SK-N-SH (cell line): ENCODE measurements at regions not wholly inside any gene's neighbourhood (a gene's known extent, or its start where the extent isn't known, plus 50 kb on each side); places are given as distances from the start of the nearest gene placed in this dataset.

Experiments
- CTCF ChIA-PET: fragments of 300-600, 350-600 bp; formaldehyde crosslinking; extraction: SDS; loops from one replicate; lab custom pipeline; 2021; lab: Yijun Ruan, JAX
- POLR2A ChIA-PET: fragments of 350-600 bp; sonication (Branson Sonifier 250); formaldehyde crosslinking; extraction: SDS; loops from one replicate; lab custom pipeline; 2020; ENCODE audit warnings: antibody characterized with exemption, inconsistent platforms; lab: Yijun Ruan, JAX
- DNase-seq: peaks from one replicate; pipeline ENCODE4 v3.0.0; 2012
- H2AFZ ChIP-seq: fragments of 200-600 bp; sonication (generic); 2 replicates; pipeline ENCODE4 v1.8.1; 2016; ENCODE audit warnings: antibody characterized with exemption, mild to moderate bottlenecking, low read depth
- H3F3A ChIP-seq: fragments of 200-600 bp; sonication (generic); replicated peaks from 2 replicates; pipeline ENCODE3; 2016; ENCODE audit warnings: antibody characterized with exemption, mild to moderate bottlenecking; ENCODE audit not compliant: insufficient read depth
- H3K27ac ChIP-seq, 2 experiments: fragments of 200-500 bp in 1 of 2; fragments of 200-600 bp in 1 of 2; sonication (Bioruptor generic) in 1 of 2; sonication (generic), shearing (Covaris generic) in 1 of 2; 2 replicates each; pipeline versions ENCODE4 v1.5.1 to v1.6.1; 2014 to 2016; ENCODE audit warnings: low read depth in 2 of 2, inconsistent platforms in 1 of 2, low read length in 1 of 2, mild to moderate bottlenecking in 1 of 2, mixed read lengths in 1 of 2
- H3K27me3 ChIP-seq: fragments of 200-600 bp; sonication (generic), shearing (Covaris generic); 2 replicates; pipeline ENCODE4 v1.6.1; 2016; ENCODE audit warnings: mixed run types; ENCODE audit not compliant: insufficient read depth
- H3K36me3 ChIP-seq, 2 experiments: fragments of 200-500 bp in 1 of 2; fragments of 200-600 bp in 1 of 2; sonication (Bioruptor generic) in 1 of 2; sonication (generic) in 1 of 2; replicated peaks in 1 of 2; 2 replicates each; pipeline versions ENCODE3 to v1.5.1; 2014 to 2016; ENCODE audit warnings: low read length in 1 of 2, mild to moderate bottlenecking in 1 of 2; ENCODE audit not compliant: insufficient read depth in 2 of 2, control insufficient read depth in 1 of 2
- H3K4me1 ChIP-seq, 2 experiments: fragments of 200-500 bp in 1 of 2; fragments of 200-600 bp in 1 of 2; sonication (Bioruptor generic) in 1 of 2; sonication (generic), shearing (Covaris generic) in 1 of 2; 2 replicates each; pipeline versions ENCODE4 v1.5.1 to v1.6.1; 2014 to 2016; ENCODE audit warnings: low read depth in 1 of 2, low read length in 1 of 2, mixed run types in 1 of 2; ENCODE audit not compliant: insufficient read depth in 2 of 2, control insufficient read depth in 1 of 2
- H3K4me2 ChIP-seq: fragments of 200-600 bp; sonication (generic), shearing (Covaris generic); 2 replicates; pipeline ENCODE4 v1.6.1; 2017; ENCODE audit warnings: mixed run types
- H3K4me3 ChIP-seq, 2 experiments: fragments of 200-500 bp in 1 of 2; fragments of 200-600 bp in 1 of 2; sonication (Bioruptor generic) in 1 of 2; sonication (generic), shearing (Covaris generic) in 1 of 2; 2 replicates each; pipeline versions ENCODE4 v1.5.1 to v1.8.1; 2014 to 2016; ENCODE audit warnings: low read depth in 2 of 2, inconsistent platforms in 1 of 2, low read length in 1 of 2, mild to moderate bottlenecking in 1 of 2, mixed read lengths in 1 of 2, moderate library complexity in 1 of 2
- H3K79me2 ChIP-seq: fragments of 200-600 bp; sonication (generic); 2 replicates; pipeline ENCODE4 v1.8.1; 2017; ENCODE audit warnings: mild to moderate bottlenecking; ENCODE audit not compliant: insufficient read depth
- H3K9ac ChIP-seq: fragments of 200-600 bp; sonication (generic); 2 replicates; pipeline ENCODE4 v1.6.1; 2017; ENCODE audit warnings: mixed run types
- H3K9me2 ChIP-seq: fragments of 200-600 bp; sonication (generic); 2 replicates; pipeline ENCODE4 v1.6.1; 2017; ENCODE audit warnings: mixed run types
- H3K9me3 ChIP-seq: fragments of 200-600 bp; sonication (generic); 2 replicates; pipeline ENCODE4 v1.6.1; 2017; ENCODE audit warnings: mixed run types, mild to moderate bottlenecking, moderate library complexity
- H4K20me1 ChIP-seq: fragments of 200-600 bp; sonication (generic); 2 replicates; pipeline ENCODE4 v1.6.1; 2017; ENCODE audit warnings: mild to moderate bottlenecking, mixed run types; ENCODE audit not compliant: insufficient read depth
- ELF1 ChIP-seq: IDR thresholded peaks from 2 replicates; pipeline ENCODE4 v1.4.0; 2012
- EZH2phosphoT487 ChIP-seq: fragments of 200-600 bp; sonication (generic); IDR thresholded peaks from 2 replicates; pipeline ENCODE4 v1.6.1; 2017; ENCODE audit warnings: low read depth, mixed run types, mild to moderate bottlenecking, antibody characterized with exemption, moderate library complexity, borderline replicate concordance
- FOSL2 ChIP-seq: IDR thresholded peaks from 2 replicates; pipeline ENCODE4 v1.4.0; 2012; ENCODE audit warnings: low read depth, mild to moderate bottlenecking, moderate library complexity, borderline replicate concordance
- GABPA ChIP-seq: IDR thresholded peaks from 2 replicates; pipeline ENCODE4 v1.4.0; 2012; ENCODE audit warnings: low read depth, mild to moderate bottlenecking
- GATA2 ChIP-seq: sonication (generic); formaldehyde crosslinking; IDR thresholded peaks from 2 replicates; pipeline ENCODE4 v1.5.0; 2020; ENCODE audit warnings: mild to moderate bottlenecking, missing genetic modification reagents
- IRF3 ChIP-seq: fragments of 150-350 bp; IDR thresholded peaks from 2 replicates; pipeline ENCODE4 v1.6.1; 2016; ENCODE audit warnings: mild to moderate bottlenecking, low read depth, low read length
- JUND ChIP-seq: IDR thresholded peaks from 2 replicates; pipeline ENCODE4 v1.4.0; 2012
- NRF1 ChIP-seq: IDR thresholded peaks from 2 replicates; pipeline ENCODE4 v1.6.1; 2012; ENCODE audit warnings: low read depth, mild to moderate bottlenecking, low read length
- PBX3 ChIP-seq: IDR thresholded peaks from 2 replicates; pipeline ENCODE4; 2012
- RAD21 ChIP-seq: IDR thresholded peaks from 2 replicates; pipeline ENCODE4 v1.6.1; 2012; ENCODE audit warnings: mild to moderate bottlenecking, low read length
- RCOR1 ChIP-seq: fragments of 150-350 bp; IDR thresholded peaks from 2 replicates; pipeline ENCODE4 v1.6.1; 2017; ENCODE audit warnings: antibody characterized with exemption, low read length
- SIN3A ChIP-seq: IDR thresholded peaks from 2 replicates; pipeline ENCODE4 v1.6.1; 2012; ENCODE audit warnings: low read depth, mild to moderate bottlenecking, low read length, moderate library complexity, borderline replicate concordance
- SMC3 ChIP-seq: IDR thresholded peaks from 2 replicates; pipeline ENCODE4 v1.6.1; 2012; ENCODE audit warnings: low read depth, low read length, improper control_type of control experiment
- WGBS: methylation state at CpG from one replicate; pipeline ENCODE4 v1.1.6; 2017; ENCODE audit warnings: low lambda C conversion rate; 5-methylcytosine and 5-hydroxymethylcytosine counted together
- TF ChIP-seq, protein P1 (sequence below): fragments of 200-600 bp; sonication (generic); IDR thresholded peaks from 2 replicates; pipeline ENCODE4 v1.6.1; 2017; ENCODE audit warnings: antibody characterized with exemption, mild to moderate bottlenecking, moderate library complexity
- TF ChIP-seq, protein P2 (sequence below): fragments of 150-350 bp; IDR thresholded peaks from 2 replicates; pipeline ENCODE4 v1.6.1; 2017; ENCODE audit warnings: antibody characterized with exemption, low read length, low read depth, borderline replicate concordance
- TF ChIP-seq, protein P3 (sequence below): IDR thresholded peaks from 2 replicates; pipeline ENCODE4 v1.4.0; 2012; ENCODE audit warnings: low read depth, borderline replicate concordance

GRCh38 chr10:8908013-8908412, 853.5 kb downstream of the GATA3 start (continued):
- no peak for TF ChIP-seq EZH2phosphoT487
- TF ChIP-seq NRF1, result no peak
- no peak for TF ChIP-seq SIN3A
- TF ChIP-seq ELF1, result no peak
- TF ChIP-seq GABPA, result no peak
- no peak for TF ChIP-seq JUND
- no peak for TF ChIP-seq RAD21
- TF ChIP-seq GATA2 (CRISPR knock-in tag), result no peak

DNA sequence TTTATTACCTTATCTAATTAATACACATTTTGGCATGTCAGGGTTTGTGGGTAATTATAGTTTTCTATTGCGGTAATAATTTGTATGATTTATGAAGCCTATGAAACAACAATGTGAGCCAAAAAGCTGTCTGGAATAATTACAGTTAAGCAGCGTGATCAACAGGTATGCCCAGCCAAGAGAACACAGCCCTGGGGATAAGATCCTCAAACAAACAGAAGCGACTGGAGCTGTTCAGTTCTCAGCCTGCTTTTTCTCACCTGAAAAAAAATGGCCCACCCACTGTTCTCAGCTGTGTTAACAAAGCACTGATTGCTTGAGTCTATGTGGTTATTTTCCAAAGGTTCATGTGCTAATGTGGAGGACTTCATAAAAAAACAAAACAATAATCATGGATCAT, 855.8 kb downstream of the GATA3 start:
- Histone ChIP-seq H3K4me1 (no peaks in the 10 kb centered on the region), H3K27me3 (no peaks in the 10 kb centered on the region), H3K4me3 (no peak overlapping the region), H3K9me3 (no peaks in the 10 kb centered on the region), H3K4me2 (no peak overlapping the region), H3K9ac (no peak overlapping the region), H3K79me2 (no peaks in the 10 kb centered on the region), H3K27ac (no peak overlapping the region), H4K20me1 (no peaks in the 10 kb centered on the region), H3F3A (no peaks in the 10 kb centered on the region), H2AFZ (no peak overlapping the region), H3K9me2 (no peaks in the 10 kb centered on the region), H3K36me3 (no peaks in the 10 kb centered on the region)
- POLR2A ChIA-PET, result no interaction called here
- TF ChIP-seq EZH2phosphoT487 (no peak), GABPA (no peak), RCOR1 (no peak), IRF3 (no peak), FOSL2 (no peak), PBX3 (no peak), SMC3 (no peak), GATA2 (CRISPR knock-in tag) (no peak)
- TF ChIP-seq, protein P1, sequence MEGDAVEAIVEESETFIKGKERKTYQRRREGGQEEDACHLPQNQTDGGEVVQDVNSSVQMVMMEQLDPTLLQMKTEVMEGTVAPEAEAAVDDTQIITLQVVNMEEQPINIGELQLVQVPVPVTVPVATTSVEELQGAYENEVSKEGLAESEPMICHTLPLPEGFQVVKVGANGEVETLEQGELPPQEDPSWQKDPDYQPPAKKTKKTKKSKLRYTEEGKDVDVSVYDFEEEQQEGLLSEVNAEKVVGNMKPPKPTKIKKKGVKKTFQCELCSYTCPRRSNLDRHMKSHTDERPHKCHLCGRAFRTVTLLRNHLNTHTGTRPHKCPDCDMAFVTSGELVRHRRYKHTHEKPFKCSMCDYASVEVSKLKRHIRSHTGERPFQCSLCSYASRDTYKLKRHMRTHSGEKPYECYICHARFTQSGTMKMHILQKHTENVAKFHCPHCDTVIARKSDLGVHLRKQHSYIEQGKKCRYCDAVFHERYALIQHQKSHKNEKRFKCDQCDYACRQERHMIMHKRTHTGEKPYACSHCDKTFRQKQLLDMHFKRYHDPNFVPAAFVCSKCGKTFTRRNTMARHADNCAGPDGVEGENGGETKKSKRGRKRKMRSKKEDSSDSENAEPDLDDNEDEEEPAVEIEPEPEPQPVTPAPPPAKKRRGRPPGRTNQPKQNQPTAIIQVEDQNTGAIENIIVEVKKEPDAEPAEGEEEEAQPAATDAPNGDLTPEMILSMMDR, result no peak
- TF ChIP-seq, protein P2, sequence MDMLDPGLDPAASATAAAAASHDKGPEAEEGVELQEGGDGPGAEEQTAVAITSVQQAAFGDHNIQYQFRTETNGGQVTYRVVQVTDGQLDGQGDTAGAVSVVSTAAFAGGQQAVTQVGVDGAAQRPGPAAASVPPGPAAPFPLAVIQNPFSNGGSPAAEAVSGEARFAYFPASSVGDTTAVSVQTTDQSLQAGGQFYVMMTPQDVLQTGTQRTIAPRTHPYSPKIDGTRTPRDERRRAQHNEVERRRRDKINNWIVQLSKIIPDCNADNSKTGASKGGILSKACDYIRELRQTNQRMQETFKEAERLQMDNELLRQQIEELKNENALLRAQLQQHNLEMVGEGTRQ, result no peak
- TF ChIP-seq, protein P3, sequence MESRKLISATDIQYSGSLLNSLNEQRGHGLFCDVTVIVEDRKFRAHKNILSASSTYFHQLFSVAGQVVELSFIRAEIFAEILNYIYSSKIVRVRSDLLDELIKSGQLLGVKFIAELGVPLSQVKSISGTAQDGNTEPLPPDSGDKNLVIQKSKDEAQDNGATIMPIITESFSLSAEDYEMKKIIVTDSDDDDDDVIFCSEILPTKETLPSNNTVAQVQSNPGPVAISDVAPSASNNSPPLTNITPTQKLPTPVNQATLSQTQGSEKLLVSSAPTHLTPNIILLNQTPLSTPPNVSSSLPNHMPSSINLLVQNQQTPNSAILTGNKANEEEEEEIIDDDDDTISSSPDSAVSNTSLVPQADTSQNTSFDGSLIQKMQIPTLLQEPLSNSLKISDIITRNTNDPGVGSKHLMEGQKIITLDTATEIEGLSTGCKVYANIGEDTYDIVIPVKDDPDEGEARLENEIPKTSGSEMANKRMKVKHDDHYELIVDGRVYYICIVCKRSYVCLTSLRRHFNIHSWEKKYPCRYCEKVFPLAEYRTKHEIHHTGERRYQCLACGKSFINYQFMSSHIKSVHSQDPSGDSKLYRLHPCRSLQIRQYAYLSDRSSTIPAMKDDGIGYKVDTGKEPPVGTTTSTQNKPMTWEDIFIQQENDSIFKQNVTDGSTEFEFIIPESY, result no peak
- 49% methylated on average over 3 of the region's 3 CpGs for WGBS
- CTCF ChIA-PET, result no interaction called here
- no peak for DNase-seq
